Hepatic stellate cell (primary cell): ENCODE measurements at regions not wholly inside any gene's neighbourhood (a gene's known extent, or its start where the extent isn't known, plus 50 kb on each side); places are given as distances from the start of the nearest gene placed in this dataset.
"Not testable (repeated sequence)": the region's sequence is repeated elsewhere in the genome, so short reads cannot be mapped to it uniquely, and the experiment has no call there.

Experiments used
- DNase-seq: peaks from one replicate; pipeline ENCODE4 v3.0.0; 2011; ENCODE audit warnings: low spot score

DNA sequence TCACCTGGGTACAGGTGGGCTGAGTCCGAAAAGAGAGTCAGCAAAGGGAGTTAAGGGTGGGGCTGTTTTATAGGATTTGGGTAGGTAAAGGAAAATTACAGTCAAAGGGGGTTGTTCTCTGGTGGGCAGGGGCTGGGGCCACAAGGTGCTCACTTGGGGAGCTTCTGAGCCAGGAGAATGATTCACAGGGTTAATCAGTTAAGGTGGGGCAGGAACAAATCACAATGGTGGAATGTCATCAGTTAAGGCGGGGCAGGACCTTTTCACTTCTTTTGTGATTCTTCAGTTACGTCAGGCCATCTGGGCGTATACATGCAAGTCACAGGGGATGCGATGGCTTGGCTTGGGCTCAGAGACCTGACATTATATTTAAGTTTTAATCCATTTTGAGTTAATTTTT lies 179.7 kb upstream of the TRPC7 start:
- DNase-seq = not testable (repeated sequence)

DNA sequence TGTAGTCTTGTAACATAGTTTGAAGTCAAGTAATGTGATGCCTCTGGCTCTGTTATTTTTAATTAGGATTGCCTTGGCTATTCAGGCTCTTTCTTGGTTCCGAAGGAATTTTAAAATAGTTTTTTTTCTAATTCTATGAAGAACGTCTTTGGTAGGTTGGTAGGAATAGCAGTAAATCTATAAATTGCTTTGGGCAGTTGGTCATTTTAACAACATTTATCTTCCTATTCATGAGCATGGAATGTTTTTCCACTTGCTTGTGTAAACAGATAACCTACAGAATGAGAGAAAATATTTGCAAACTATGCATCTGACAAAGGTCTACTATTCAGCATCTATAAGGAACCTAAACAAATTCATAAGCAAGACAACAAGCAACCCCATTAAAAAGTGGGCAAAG lies 173.2 kb upstream of the TRPC7 start:
- no peak for DNase-seq

DNA sequence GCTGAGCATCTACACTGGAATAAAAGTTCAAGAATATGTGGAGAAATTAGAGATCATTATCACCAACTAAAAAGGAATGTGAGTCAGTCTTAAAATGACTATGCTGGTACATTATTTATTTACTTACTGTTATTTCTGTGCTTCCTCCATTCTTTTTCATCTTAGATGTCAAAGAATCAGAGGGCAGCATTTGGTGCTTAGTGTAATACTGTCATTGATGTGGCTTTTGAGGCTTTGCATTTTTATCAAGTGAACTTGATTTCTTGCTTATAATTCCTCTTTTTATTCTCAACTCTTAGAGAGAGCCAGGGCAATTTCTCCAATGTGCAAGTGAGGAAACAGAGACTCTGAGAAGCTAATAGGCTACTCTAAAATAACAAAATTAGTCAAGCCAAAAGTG lies 163.7 kb upstream of the TRPC7 start:
- no peak for DNase-seq

DNA sequence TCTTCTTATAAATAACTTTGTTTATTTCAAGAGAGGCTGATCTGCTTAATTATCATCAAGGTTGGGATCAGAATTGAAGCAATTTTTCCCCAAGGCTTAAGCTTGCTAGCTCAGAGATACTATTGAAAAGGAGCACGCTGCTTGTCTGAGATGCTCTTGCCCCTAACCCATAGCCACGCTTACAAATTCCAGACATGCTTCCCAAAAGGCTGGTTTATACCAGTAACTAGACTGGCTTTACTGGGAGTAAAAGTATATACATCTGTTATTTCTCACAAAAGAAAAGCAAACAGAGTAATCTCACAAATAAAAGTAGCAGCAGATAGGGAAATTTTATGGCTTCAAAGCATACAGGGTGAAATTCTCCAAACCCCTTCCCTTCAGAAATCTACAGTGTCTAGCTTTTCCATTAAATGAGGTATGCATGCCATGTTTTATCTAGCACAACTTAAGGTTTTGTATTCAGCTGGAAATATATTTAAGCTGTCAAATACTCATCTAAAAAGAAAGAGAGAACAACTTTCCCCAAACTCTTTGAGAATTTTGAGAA lies 163.2 kb upstream of the TRPC7 start:
- no peak for DNase-seq

DNA sequence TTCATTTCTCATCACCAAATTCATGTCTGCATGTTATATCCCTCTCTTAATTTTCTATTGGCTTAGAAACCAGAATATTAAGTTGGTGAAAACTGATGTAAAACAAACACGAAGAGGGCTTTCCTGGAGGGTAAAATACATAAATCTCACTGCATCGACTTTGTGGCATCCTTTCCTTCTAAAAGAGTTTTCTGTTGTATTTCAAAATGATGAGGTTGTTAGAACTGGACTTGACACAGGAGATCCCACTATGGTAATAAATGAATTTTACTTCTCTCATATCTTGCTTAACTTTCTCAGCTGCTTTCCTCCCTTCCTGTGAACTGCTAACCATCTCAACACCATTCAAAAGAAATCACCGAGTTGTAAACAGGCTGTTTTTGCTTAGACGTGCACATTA lies 162.0 kb upstream of the TRPC7 start:
- no peak for DNase-seq

DNA sequence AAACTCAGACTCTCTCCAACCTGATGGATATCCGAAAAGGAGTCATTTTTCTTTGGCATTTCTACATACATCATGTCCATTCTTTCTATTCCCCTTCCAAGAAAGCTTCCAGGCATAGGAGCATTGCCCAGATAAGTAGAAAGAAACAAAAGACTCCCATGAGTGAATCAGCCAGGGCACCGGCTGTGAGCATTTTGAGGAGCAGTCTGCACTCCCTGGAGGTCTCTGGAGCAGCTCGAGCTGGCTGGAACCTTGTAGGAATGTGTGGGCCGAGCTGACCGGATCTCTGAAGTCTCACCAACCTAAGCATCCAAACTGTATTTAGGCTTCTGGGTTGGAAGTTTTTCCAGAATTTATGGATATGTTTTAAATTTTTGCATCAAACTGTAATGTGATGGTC lies 161.4 kb upstream of the TRPC7 start:
- DNase-seq = no peak

DNA sequence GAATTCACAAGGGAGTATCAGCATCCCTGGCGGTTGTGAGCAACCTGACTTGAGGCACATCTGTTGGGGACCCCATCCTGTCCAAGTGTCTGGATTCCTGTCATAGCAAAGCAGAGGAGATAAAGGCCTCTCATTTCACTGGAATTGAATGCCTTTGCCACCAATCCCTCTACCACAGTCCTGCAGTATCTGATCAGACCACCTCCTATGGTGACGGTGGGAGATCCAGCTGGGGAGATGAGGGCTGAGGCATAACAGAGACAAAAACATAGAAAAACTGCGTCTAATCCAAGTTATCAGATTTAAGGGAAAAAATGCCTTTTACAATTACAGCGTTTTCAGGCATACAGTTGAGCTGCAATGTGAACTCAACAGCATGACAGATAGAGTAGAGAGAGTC lies 160.7 kb upstream of the TRPC7 start:
- no peak for DNase-seq

DNA sequence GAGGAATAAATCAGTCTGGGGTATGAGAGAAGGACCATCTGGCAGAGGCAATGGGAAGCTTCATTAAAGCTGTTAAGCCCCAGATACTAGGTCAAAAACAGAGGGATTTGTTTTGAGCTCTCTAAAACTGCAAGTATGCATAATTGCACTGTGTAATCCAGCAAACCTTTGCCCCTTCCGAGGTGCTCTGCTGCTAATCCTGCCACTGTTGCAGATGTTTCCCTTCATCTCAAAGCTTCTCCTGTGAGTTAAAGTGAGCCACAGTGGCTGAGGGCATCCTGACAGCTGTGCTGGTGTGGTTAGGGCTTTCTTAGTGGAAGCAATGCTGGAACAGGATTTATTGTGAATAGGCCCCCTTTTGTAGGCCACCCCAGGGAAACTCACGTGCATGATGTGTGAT lies 160.3 kb upstream of the TRPC7 start:
- DNase-seq = no peak

DNA sequence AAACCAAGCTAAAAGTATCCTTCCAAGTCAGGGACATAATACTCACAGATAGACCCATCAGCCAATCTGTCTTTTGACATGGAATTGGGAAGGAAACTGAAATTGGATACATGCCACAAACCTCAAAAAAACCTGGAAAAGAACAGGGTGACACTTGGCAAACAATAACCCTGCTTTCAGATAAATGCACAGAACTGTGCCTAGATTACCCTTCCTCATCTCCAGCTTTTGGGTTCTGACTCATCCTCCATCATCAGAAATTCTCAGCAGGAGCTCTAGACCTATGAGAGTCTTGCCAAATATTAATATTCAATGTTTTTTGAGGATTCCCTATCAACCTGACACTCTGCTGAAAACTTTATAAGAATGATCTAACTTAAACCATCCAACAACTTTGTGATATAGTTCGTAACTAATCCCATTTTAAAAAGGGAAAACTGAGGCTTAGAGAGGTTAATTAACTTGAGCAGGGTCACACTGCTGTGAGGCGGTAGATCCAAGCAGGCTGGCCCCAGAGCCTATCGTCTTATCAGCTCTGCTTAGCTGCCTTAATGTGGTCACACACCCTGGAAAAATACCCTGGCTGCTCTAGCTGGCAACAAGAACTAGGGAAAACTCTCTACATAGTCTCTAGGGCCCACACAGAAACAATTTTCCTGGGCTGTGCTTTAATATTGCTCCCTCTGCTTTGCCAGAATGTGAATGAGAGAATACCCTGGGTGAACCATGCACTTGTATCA lies 157.0 kb upstream of the TRPC7 start:
- DNase-seq = no peak

DNA sequence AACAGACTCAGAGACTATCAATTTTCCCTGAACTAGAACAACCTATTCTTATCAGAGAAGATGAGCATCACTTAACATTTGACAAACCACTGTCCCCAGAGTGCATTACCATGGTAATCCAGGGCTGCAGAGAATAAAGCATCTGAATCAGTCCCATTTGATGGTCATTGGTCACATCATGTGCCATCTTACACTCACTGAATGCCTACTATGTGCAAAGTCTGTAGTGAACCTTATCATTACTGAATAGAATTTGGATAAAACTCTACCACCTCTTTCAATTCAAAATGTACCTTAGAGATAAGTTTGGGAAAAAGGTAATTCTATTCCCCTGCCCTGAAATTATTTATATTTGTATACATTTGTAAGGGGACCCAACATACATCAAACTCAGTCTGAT lies 156.4 kb upstream of the TRPC7 start:
- DNase-seq = no peak

DNA sequence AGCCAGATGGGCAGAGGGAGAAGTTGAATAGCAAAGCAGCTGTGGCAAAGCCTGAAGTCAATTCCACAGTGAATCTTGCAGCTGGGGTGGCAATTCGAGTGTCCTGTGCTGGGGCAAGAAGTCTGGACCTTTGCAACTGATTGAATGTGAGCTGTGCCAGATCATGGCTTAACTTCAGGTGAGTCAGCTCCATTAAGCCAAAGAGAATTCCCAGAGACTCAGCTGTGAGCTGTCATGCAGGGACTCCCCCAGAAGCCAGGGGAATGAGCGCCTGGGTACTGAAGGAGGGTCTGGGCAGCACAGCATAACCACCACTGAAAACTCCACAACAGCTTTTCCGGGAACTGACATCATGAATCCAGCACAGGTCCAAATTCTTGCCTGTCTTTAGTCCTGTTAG lies 153.5 kb upstream of the TRPC7 start:
- DNase-seq = no peak

DNA sequence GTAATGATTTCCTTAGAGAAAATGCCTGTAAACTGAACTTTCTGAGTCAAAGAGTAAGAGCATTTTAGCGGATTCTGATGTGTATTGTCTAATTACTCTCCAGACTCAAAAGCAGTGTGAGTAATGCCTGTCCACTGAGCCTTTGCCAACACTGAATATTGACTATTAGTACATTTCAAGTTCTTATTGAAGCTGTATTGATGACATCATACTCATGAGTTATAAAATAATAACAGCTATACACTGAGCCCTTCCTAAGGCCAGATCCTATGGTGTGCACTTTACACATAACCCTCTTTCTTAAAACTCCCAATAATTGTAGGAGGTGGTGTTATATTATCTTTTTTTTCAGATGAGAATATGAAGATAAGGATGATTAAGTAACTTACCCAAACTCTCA lies 152.8 kb upstream of the TRPC7 start:
- no peak for DNase-seq

DNA sequence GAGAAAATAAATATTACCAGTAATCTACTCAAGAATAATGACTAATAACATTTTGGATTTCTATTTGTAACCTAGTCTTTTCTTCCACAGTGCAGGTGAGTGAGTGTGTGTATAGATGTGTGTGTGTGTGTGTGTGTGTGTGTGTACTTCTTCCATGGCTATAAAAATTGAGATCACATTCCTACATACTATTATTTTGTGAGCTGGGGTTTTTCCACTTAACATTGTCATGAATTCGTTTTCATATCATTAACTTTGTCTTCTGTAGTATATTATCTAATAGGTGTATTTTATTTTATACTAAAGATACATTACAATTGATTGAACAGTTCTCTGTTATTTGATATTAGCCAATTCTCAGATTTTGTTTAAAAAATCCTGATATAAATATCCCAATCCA lies 152.4 kb upstream of the TRPC7 start:
- DNase-seq = no peak

DNA sequence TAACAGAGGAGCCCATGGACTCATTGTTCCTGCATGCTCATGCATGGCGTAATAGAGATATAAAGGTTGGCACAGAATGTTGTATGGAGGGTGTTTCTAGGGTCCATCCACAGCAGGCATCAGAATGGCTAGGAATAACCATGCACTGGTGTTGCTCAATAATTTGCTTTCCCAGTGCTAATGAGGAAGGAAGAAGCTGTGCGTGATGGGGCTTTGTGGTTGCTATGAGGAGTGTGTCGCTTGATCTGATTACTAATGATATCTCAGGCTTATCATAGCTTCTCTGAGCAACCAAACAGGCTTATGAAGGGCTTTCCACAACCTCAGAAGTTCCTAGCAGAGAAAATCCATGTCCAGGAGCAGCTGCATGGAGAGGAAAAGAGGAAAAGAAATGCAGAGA lies 151.3 kb upstream of the TRPC7 start:
- DNase-seq = no peak

DNA sequence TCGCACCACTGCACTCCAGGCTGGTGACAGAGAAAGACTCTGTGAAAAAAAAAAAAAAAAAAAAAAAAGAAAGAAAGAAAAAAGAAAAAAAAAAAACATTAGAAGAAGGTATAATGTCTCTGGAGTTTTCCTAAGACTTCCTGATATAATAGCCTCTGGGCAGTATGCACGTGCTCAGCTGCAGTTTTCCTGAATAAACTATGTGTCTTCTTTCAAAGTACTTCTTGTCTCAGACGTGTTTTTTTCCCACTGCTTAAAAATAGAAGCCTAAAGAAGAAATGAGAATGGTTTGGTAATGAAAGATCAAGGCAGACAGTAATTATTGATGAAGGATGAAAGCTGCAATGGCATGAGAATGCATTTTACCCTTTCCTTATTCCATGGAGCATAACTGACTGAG lies 148.1 kb upstream of the TRPC7 start:
- no peak for DNase-seq

DNA sequence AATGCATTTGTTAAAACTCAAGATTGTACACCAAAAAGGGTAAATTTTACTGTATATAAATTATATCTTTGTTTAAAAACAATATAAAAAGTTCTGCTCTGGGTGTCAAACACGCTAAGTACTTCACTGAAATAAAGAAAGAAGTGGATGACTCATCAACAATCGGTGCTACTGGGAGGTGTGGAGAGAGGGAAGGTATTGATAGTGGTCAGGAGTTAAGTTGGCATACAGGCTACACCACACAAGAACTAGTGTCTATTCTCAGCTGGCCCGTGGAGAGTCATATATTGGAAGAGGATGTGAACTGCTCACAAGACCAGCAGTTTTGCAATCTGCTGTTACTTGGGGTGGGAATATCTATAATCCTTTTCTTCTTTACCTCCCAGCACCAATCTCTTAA lies 145.7 kb upstream of the TRPC7 start:
- no peak for DNase-seq

DNA sequence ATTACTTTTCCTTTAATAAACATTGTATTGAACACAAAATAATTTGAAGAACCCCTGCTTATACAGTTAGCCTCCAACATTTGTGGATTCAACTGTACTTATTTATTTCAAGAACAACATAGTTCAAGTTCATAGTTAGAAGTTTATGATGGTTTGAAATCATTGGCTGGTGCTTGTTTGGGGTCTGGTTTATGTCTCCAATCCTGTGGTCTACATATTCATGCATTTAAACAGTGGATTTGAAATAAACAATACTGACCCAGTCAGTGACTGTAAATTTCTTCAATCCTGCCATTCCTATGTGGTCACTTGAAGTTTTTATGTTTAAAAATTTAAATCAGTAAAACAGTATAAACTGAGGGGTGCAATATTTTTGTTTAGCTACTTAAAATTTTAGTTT lies 145.1 kb upstream of the TRPC7 start:
- no peak for DNase-seq

DNA sequence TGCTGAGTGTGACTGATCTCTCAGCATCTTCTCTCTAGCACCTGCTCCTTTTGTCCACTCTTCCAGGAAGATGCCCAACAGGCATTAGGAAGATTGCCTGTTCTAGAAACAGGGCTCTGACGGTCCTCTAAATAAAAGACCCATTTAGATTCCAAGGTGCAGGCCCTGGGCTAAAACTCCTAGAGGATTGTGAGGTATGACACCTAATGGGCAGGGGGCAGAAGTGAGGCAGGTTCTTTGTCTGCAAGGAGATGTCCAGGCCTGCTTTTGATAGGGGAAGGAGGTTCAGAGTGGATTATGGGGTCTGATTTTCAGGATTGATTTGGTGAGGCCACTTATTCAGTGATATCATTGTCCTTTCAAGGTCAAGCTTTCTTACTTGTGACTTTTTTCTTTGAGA lies 140.8 kb upstream of the TRPC7 start:
- DNase-seq = no peak

DNA sequence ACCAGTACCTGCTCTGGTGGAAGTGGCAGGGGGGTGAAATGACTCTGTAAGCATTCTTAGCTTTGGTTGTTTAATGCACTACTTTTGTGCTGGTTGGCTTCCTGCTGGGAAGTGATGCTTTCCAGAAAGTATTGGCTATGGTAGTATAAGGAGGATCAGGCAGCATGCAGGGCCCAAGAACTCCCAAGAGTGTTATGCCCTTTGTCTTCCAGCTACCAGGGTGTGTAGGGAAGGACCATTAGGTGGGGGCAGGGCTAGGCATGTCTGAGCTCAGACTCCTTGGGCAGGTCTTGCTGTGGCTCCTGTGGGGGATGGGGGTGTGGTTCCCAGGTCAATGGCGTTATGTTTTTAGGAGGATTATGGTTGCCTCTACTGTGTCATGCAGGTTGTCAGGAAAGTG lies 135.8 kb upstream of the TRPC7 start:
- DNase-seq = no peak

DNA sequence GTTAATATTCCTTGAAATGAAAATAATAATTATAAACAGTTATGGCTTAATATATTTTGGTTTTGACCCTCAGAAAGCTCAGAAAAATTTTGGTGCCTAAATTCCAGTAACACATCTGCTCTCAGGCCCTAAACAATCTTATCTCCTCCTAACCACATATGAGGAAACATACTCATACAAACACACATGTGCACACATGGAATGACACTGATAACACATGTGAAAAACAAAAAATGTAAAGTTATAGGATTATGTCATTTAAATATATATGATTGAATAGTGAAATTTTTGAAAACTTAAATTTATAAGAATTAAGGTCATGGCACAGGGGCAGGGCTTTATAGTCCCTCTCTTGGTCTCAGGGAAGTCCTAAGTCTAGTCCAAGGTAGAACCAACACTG lies 127.2 kb upstream of the TRPC7 start:
- DNase-seq = no peak

DNA sequence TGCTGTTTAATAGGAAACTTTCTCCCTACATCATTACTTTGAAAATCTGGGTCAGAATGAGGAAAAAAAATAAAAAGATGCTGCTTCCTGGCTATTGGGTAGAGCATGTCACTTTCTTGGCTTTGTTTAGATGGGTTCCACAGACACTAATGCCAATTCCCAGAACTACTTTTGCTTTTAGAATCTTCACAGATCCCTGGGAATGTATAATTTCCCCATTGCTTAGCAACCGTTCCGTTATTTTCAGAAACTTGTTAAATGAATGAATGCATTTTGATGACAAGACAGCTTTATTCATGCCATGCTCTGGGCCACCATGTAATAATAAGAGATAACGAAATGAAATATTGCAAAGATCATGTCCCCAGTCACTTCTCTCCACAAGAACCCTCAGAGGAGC lies 126.5 kb upstream of the TRPC7 start:
- DNase-seq = no peak

DNA sequence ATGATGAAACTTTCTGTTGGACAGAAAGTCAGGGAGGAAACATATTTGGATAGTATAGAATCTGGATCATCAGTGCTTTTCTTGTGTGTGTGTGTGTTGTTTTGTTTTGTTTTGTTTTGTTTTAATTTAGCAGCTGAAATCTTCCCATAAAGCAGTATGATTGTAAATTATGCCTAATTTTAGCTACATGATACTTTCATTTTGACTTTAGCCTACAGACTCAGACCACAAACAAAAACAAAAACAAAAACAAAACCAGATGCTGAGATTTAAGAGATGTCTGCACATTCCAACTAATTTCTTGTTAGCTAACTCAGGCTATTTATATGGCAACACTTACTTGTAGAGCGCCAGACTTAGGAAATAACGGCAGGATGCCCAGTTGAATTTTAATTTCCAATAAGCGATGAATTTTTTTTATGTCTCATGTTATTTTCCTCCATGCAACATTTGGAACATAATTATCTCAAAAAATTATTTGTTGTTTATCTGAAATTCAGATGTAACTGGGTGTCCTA lies 119.5 kb upstream of the TRPC7 start:
- DNase-seq = no peak

DNA sequence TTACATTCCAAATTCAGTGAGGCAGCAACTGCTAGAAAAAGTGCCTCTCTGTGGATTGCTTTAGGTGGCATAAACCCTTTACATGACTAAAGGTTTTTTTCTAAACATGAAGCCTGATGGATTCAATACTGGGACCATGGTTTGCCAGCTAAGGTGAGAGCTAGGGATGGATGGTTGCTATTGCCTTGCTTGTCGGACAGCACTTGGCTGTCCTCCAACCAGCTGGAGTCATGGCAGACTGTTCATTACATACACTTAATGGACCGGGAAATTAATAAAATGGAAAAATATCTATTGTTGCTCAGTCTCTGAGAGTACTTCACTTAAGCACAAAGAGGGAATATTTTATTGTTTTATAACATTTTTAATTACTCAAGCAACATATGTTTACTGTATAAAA lies 116.9 kb upstream of the TRPC7 start:
- no peak for DNase-seq

DNA sequence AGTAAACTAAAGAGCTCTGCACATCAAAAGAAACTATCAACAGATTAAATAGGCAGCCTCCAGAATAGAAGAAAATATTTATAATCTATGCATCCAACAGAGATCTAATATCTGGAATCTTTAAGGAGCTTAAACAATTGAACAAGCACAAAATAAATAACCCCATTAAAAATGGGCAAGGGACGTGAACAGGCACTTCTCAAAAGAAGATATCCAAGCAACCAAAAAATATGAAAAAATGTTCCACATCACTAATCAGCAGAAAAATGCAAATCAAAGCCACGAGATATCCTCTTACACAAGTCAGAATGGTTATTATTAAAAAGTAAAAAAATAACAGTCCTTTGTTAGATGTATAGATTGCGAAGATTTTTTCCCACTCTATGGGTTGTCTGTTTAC lies 109.1 kb upstream of the TRPC7 start:
- no peak for DNase-seq
